ENCODE measurements at regions not wholly inside any gene's neighbourhood (a gene's known extent, or its start where the extent isn't known, plus 50 kb on each side); places are given as distances from the start of the nearest gene placed in this dataset.

- no TSS peak for BruUV-seq (replicated peaks)
- POLR2A ChIA-PET = interaction anchor here (1.2 to 2.6 kb wide), 2 partner anchors 18 to 382 kb away, joined by 3 to 8 read pairs; no protein-coding TSS in a partner anchor
- H3K4me1 ChIP-seq (ENCODE audit: insufficient read depth, low read length, poor library complexity, severe bottlenecking) = peaks cover 13% of the 10 kb centered on the region
- H3K4me2 ChIP-seq (ENCODE audit: low read length) = no peak overlapping the region
- CTCF ChIA-PET (ENCODE audit: unreplicated experiment) = interaction anchor here (0.5 kb wide), 1 partner anchor 399 kb away, joined by 3 read pairs; no protein-coding TSS in a partner anchor
- H3K79me2 ChIP-seq (ENCODE audit: insufficient read depth, low read depth, low read length) = no peaks in the 10 kb centered on the region
- intact Hi-C loops (cut with micrococcal nuclease; ENCODE audit: unreplicated experiment) = no loop called here
- H3K27ac ChIP-seq (ENCODE audit: low read depth, low read length, poor library complexity, severe bottlenecking) = no peak overlapping the region
- no peaks in the 10 kb centered on the region for H3K36me3 ChIP-seq (ENCODE audit: insufficient read depth, low read length)
- no peaks in the 10 kb centered on the region for H4K20me1 ChIP-seq (ENCODE audit: insufficient read depth, low read length)
- no peak overlapping the region for H2AFZ ChIP-seq (ENCODE audit: low read length)
- no peak overlapping the region for H3K4me3 ChIP-seq (ENCODE audit: low read depth, low read length, poor library complexity, severe bottlenecking)
- H3K9me3 ChIP-seq (ENCODE audit: low read length) = no peaks in the 10 kb centered on the region
- no peak for DNase-seq (ENCODE audit: low spot score)
- no peaks in the 10 kb centered on the region for H3K9me2 ChIP-seq (ENCODE audit: insufficient read depth, low read length)
- no peak for TF ChIP-seq EZH2phosphoT487 (IDR thresholded peaks at IDR 0.05; ENCODE audit: borderline replicate concordance, low read depth, low read length)
- TF ChIP-seq, protein P1, sequence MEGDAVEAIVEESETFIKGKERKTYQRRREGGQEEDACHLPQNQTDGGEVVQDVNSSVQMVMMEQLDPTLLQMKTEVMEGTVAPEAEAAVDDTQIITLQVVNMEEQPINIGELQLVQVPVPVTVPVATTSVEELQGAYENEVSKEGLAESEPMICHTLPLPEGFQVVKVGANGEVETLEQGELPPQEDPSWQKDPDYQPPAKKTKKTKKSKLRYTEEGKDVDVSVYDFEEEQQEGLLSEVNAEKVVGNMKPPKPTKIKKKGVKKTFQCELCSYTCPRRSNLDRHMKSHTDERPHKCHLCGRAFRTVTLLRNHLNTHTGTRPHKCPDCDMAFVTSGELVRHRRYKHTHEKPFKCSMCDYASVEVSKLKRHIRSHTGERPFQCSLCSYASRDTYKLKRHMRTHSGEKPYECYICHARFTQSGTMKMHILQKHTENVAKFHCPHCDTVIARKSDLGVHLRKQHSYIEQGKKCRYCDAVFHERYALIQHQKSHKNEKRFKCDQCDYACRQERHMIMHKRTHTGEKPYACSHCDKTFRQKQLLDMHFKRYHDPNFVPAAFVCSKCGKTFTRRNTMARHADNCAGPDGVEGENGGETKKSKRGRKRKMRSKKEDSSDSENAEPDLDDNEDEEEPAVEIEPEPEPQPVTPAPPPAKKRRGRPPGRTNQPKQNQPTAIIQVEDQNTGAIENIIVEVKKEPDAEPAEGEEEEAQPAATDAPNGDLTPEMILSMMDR (conservative IDR thresholded peaks at IDR 0.05; ENCODE audit: low read length) = no peak
These were observed 529.2 kb downstream of the EBF1 start for GRCh38 chr5:158570502-158570901.

DNA sequence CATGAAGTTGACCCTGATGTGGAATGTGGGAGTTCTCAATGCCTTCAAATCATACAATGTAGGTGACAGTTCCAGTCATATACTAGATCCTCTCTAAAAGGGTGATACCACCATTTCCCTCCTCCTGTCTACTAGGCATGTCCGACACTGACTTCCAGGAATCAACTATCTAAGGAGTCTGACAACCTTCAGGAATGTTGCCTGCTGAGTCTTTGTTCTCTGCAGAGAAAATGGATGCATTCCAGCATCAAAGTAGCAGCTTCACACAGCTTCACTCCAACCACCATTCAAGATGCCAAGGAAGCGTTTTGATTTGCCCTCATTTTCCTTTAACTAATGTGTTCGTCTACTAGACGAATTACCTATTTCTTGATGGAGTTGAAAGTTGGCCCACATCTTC lies 530.2 kb downstream of the EBF1 start:
- POLR2A ChIA-PET = interaction anchor here (0.6 kb wide), 1 partner anchor 337 kb away, joined by 4 read pairs; no protein-coding TSS in a partner anchor
- Histone ChIP-seq H3K36me3 (ENCODE audit: insufficient read depth, low read length) (no peaks in the 10 kb centered on the region), H3K27ac (ENCODE audit: low read depth, low read length, poor library complexity, severe bottlenecking) (no peak overlapping the region), H3K4me2 (ENCODE audit: low read length) (no peak overlapping the region), H3K9me2 (ENCODE audit: insufficient read depth, low read length) (no peaks in the 10 kb centered on the region), H3K4me1 (ENCODE audit: insufficient read depth, low read length, poor library complexity, severe bottlenecking) (peaks cover 23% of the 10 kb centered on the region), H3K9me3 (ENCODE audit: low read length) (no peaks in the 10 kb centered on the region), H3K79me2 (ENCODE audit: insufficient read depth, low read depth, low read length) (no peaks in the 10 kb centered on the region), H3K4me3 (ENCODE audit: low read depth, low read length, poor library complexity, severe bottlenecking) (no peak overlapping the region), H4K20me1 (ENCODE audit: insufficient read depth, low read length) (no peaks in the 10 kb centered on the region), H2AFZ (ENCODE audit: low read length) (no peak overlapping the region)
- no TSS peak for BruUV-seq (replicated peaks)
- intact Hi-C loops (cut with micrococcal nuclease; ENCODE audit: unreplicated experiment) = no loop called here
- no peak for TF ChIP-seq EZH2phosphoT487 (IDR thresholded peaks at IDR 0.05; ENCODE audit: borderline replicate concordance, low read depth, low read length)
- CTCF ChIA-PET (ENCODE audit: unreplicated experiment) = no interaction called here
- DNase-seq (ENCODE audit: low spot score) = no peak

DNA sequence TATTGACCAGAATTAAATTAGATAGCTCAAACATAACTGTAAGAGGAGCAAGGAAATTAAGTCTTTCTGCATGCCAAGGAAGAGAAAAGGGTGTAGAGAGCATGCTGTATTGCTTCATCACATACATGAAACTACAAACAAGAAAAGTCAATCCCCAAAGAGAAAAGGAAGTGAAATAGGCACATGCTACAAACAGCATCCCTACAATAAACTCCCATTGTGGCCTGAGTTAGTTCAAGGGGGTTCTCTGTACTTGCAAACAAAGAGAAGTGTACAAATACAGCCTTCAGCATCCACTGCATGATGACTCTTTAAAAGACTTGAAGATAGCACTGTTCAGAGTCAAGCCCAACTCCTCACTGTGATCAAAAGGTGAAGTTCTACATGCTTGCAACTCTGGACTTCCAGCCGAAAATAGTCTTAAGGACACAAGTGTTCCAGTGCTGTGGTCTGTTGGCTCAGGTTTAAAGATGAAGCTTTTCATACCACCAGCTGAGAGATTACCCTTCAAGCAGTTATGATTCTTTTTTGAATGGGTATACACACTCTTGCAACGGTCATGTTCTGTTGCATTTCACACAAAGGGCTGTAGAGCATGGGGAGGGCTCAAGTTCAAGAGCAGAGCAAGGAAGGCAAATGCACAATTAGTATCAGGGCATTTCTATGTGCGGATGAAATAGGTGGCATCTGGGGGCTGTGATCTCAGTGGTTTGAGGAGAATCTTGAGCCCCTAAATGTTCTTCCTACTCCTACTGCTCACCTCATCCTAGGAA lies 534.5 kb downstream of the EBF1 start:
- Histone ChIP-seq H3K4me2 (ENCODE audit: low read length) (peak overlapping the region; percentile 17; the same call in 1 of the 2 replicates), H2AFZ (ENCODE audit: low read length) (peak overlapping the region; percentile 38; the same call in 1 of the 2 replicates), H3K9me2 (ENCODE audit: insufficient read depth, low read length) (no peaks in the 10 kb centered on the region), H3K36me3 (ENCODE audit: insufficient read depth, low read length) (no peaks in the 10 kb centered on the region), H3K27ac (ENCODE audit: low read depth, low read length, poor library complexity, severe bottlenecking) (no peak overlapping the region), H3K4me3 (ENCODE audit: low read depth, low read length, poor library complexity, severe bottlenecking) (no peak overlapping the region), H3K9me3 (ENCODE audit: low read length) (no peaks in the 10 kb centered on the region), H4K20me1 (ENCODE audit: insufficient read depth, low read length) (no peaks in the 10 kb centered on the region), H3K79me2 (ENCODE audit: insufficient read depth, low read depth, low read length) (no peaks in the 10 kb centered on the region), H3K4me1 (ENCODE audit: insufficient read depth, low read length, poor library complexity, severe bottlenecking) (peaks cover 27% of the 10 kb centered on the region)
- TF ChIP-seq, protein P1 (conservative IDR thresholded peaks at IDR 0.05; ENCODE audit: low read length) = no peak
- TF ChIP-seq EZH2phosphoT487 (IDR thresholded peaks at IDR 0.05; ENCODE audit: borderline replicate concordance, low read depth, low read length) = no peak
- peak; percentile 50 for DNase-seq (ENCODE audit: low spot score)
- BruUV-seq (replicated peaks) = no TSS peak
- ChIA-PET CTCF (ENCODE audit: unreplicated experiment) (interaction anchor here (0.6 to 0.7 kb wide), 2 partner anchors 87 to 260 kb away, joined by 3 read pairs; no protein-coding TSS in a partner anchor), POLR2A (interaction anchor here (0.8 to 2.2 kb wide), 10 partner anchors 10 to 178 kb away, joined by 3 to 8 read pairs (median 4); no protein-coding TSS in a partner anchor)
- intact Hi-C loops (cut with micrococcal nuclease; ENCODE audit: unreplicated experiment) = no loop called here
